Adrenal gland (tissue), 9 donors: ENCODE measurements at regions not wholly inside any gene's neighbourhood (a gene's known extent, or its start where the extent isn't known, plus 50 kb on each side); places are given as distances from the start of the nearest gene placed in this dataset.

Experiments used
- DNase-seq, 7 donors: peaks; one replicate each; pipeline ENCODE4 v3.0.0-alpha.2; 2019 to 2020
- H3K27ac ChIP-seq, 5 donors: fragments of 200-600 bp; sonication (generic) in 4 of 5; 1 replicate in 3 of 5; 2 replicates in 2 of 5; pipeline versions ENCODE4 v1.5.1 to v1.8.0; 2016 to 2020; ENCODE audit warnings: mild to moderate bottlenecking in 1 of 5
- H3K27me3 ChIP-seq: fragments of 200-600 bp; 2 replicates; pipeline ENCODE4 v1.8.0; 2021
- H3K36me3 ChIP-seq, 2 donors: fragments of 200-600 bp; replicated peaks in 1 of 2; 1 replicate in 1 of 2; 2 replicates in 1 of 2; pipeline versions ENCODE4 v1.5.1 to v1.8.0; 2018 to 2022
- H3K4me1 ChIP-seq, 2 donors: fragments of 200-600 bp; replicated peaks in 1 of 2; 1 replicate in 1 of 2; 2 replicates in 1 of 2; pipeline versions ENCODE4 v1.5.1 to v1.8.0; 2018 to 2021
- H3K4me3 ChIP-seq, 4 donors: fragments of 200-600 bp; sonication (generic) in 3 of 4; one replicate each; pipeline ENCODE4 v1.5.1; 2016 to 2018
- H3K9me3 ChIP-seq, 3 donors: fragments of 200-600 bp; sonication (generic) in 1 of 3; replicated peaks in 1 of 3; 1 replicate in 2 of 3; 2 replicates in 1 of 3; pipeline versions ENCODE4 v1.5.1 to v1.8.0; 2016 to 2021
- CTCF ChIP-seq, 6 experiments: fragments of 450-650 bp in 4 of 6; fragments of 200-600 bp in 2 of 6; sonication (generic) in 1 of 6; IDR thresholded peaks; 1 replicate in 5 of 6; 2 replicates in 1 of 6; pipeline versions ENCODE4 v1.5.1 to v1.8.0; 2016 to 2021; ENCODE audit warnings: antibody characterized with exemption in 6 of 6, mild to moderate bottlenecking in 2 of 6, moderate library complexity in 1 of 6
- POLR2A ChIP-seq, 2 donors: fragments of 450-650 bp; IDR thresholded peaks; one replicate each; pipeline ENCODE4 v1.6.1; 2017; ENCODE audit warnings: antibody characterized with exemption in 2 of 2, mild to moderate bottlenecking in 2 of 2, moderate library complexity in 1 of 2
- WGBS, 4 donors: extraction: QIAGEN DNeasy Blood & Tissue Kit in 2 of 4; methylation state at CpG; one replicate each; pipeline versions ENCODE4 v1.1.5 to v1.1.7; 2013 to 2017; 5-methylcytosine and 5-hydroxymethylcytosine counted together
- intact Hi-C, 2 donors: fragments of 100-400 bp; cut with DNase I; formaldehyde crosslinking; loops; one replicate each; pipeline versions ENCODE4 v1.14.1 to v1.15.0; 2022 to 2023
- donor health status: healthy with polysubstance abuse.
- donor health status: Bipolar disorder and iron deficiency.
- donor health status: DM: yes; HTN: yes; CAD: no.
- donor health status: DM: no; HTN: no; CAD: no.
- donor health status: DM: no; HTN: no; CAD: no.

DNA sequence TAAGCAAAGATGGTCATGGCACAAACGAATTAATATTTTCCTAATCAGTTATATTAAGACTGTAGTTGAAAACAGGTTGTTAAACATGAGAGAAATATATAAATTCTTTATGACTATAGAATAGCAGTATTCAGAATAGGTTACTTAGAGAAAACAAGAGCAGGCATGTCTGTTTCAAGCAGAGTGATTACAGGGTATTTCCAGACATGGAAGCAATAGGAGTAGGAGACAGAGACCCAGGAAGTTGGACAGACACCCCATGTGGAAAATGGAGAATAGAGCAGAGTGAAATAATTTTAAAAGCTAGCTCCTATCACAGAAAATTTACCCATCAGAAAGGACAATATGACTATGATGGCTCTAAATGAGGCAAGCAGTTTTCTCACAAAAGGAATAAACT is 111.5 kb downstream of the IZUMO3 start:
- Histone ChIP-seq H3K36me3 (no peaks in the 10 kb centered on the region), H3K27me3 (no peaks in the 10 kb centered on the region), H3K4me1 (no peaks in the 10 kb centered on the region), H3K4me3 (no peak overlapping the region), H3K27ac (no peak overlapping the region), H3K9me3 (no peaks in the 10 kb centered on the region)
- intact Hi-C loops = no loop called here
- no peak for TF ChIP-seq POLR2A (IDR thresholded peaks at IDR 0.05)
- no peak for TF ChIP-seq CTCF (IDR thresholded peaks at IDR 0.05)
- DNase-seq = no peak
- 12 to 40% (median 28%) methylated on average over 1 of the region's 1 CpG for WGBS, 4 donors

GRCh38 chr9:24416136-24416535 is 129.6 kb downstream of the IZUMO3 start:
- TF ChIP-seq POLR2A (IDR thresholded peaks at IDR 0.05) (no peak), CTCF (IDR thresholded peaks at IDR 0.05) (no peak)
- Histone ChIP-seq H3K4me3 (no peak overlapping the region), H3K9me3 (no peaks in the 10 kb centered on the region), H3K27ac (no peak overlapping the region), H3K27me3 (no peaks in the 10 kb centered on the region), H3K4me1 (no peaks in the 10 kb centered on the region), H3K36me3 (no peaks in the 10 kb centered on the region)
- DNase-seq = no peak
- WGBS, 4 donors = 46 to 72% (median 62%) methylated on average over 1 of the region's 1 CpG
- intact Hi-C loops = loop anchor here in 1 of 2 donors (5.0 kb wide), 1 partner anchor 51 kb away; no protein-coding TSS in a partner anchor

DNA sequence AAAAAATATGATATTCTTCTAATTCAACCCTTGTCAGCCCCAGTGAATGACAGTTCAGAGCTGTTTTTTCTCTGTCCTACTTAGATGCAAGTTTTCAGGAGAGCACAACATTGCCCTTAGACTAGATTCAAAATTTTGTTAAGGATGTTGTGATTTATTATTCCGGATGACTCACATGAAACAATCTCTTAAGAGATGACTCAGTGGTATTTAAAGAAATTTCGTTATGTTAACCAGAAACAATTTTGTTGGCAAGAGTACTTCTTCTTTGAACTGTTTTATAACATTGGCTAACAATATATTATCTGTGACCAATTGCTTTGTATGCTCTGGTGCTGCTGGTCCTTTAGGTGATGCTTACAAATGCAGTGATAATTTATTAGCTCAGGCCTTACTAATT is 132.0 kb downstream of the IZUMO3 start:
- Histone ChIP-seq H3K9me3 (no peaks in the 10 kb centered on the region), H3K27ac (no peak overlapping the region), H3K4me3 (no peak overlapping the region), H3K27me3 (no peaks in the 10 kb centered on the region), H3K36me3 (no peaks in the 10 kb centered on the region), H3K4me1 (no peaks in the 10 kb centered on the region)
- intact Hi-C loops = no loop called here
- WGBS, 4 donors = 48 to 60% (median 53%) methylated on average over 2 of the region's 2 CpGs
- no peak for TF ChIP-seq POLR2A (IDR thresholded peaks at IDR 0.05)
- TF ChIP-seq CTCF (IDR thresholded peaks at IDR 0.05) = no peak
- no peak for DNase-seq

- H3K27ac ChIP-seq = no peak overlapping the region
- H3K36me3 ChIP-seq = no peaks in the 10 kb centered on the region
- 48 to 57% (median 52%) methylated on average over 4 of the region's 4 CpGs for WGBS, 4 donors
- H3K4me3 ChIP-seq = no peak overlapping the region
- no peak for TF ChIP-seq POLR2A (IDR thresholded peaks at IDR 0.05)
- no peak for TF ChIP-seq CTCF (IDR thresholded peaks at IDR 0.05)
- DNase-seq = no peak
- H3K27me3 ChIP-seq = no peaks in the 10 kb centered on the region
- no peaks in the 10 kb centered on the region for H3K9me3 ChIP-seq
- no peaks in the 10 kb centered on the region for H3K4me1 ChIP-seq
- intact Hi-C loops = no loop called here
Observed at GRCh38 chr9:24398466-24398865, 147.2 kb downstream of the IZUMO3 start.
